Neuronal stem cell (in vitro differentiated cells): ENCODE measurements at regions not wholly inside any gene's neighbourhood (a gene's known extent, or its start where the extent isn't known, plus 50 kb on each side); places are given as distances from the start of the nearest gene placed in this dataset.

ENCODE experiments used
- DNase-seq: peaks from one replicate; pipeline ENCODE4 v3.0.0-alpha.2; 2013; ENCODE audit warnings: low spot score
- H2AFZ ChIP-seq: one replicate; pipeline ENCODE4 v1.6.1; 2013; ENCODE audit warnings: mild to moderate bottlenecking, low read length, inconsistent platforms
- H2AK5ac ChIP-seq: 2 replicates; pipeline ENCODE4 v1.6.1; 2013; ENCODE audit warnings: low read depth, mild to moderate bottlenecking, inconsistent platforms, low read length, moderate library complexity, mixed read lengths
- H2BK120ac ChIP-seq: 2 replicates; pipeline ENCODE4 v1.6.1; 2013; ENCODE audit warnings: low read depth, mild to moderate bottlenecking, inconsistent platforms, low read length, moderate library complexity, mixed read lengths
- H2BK12ac ChIP-seq: one replicate; pipeline ENCODE4 v1.6.1; 2013; ENCODE audit warnings: low read length, inconsistent platforms
- H2BK15ac ChIP-seq: 2 replicates; pipeline ENCODE4 v1.6.1; 2013; ENCODE audit warnings: mild to moderate bottlenecking, low read length, inconsistent platforms, mixed read lengths
- H2BK5ac ChIP-seq: one replicate; pipeline ENCODE4 v1.6.1; 2013; ENCODE audit warnings: inconsistent platforms, mild to moderate bottlenecking, low read length, moderate library complexity
- H3K14ac ChIP-seq: one replicate; pipeline ENCODE4 v1.6.1; 2013; ENCODE audit warnings: low read length, inconsistent platforms
- H3K18ac ChIP-seq: 2 replicates; pipeline ENCODE4 v1.6.1; 2013; ENCODE audit warnings: low read length, inconsistent platforms
- H3K23ac ChIP-seq: 2 replicates; pipeline ENCODE4 v1.6.1; 2013; ENCODE audit warnings: low read depth, mild to moderate bottlenecking, mixed read lengths, low read length, inconsistent platforms; ENCODE audit not compliant: poor library complexity
- H3K27ac ChIP-seq: replicated peaks from 3 replicates; pipeline ENCODE4 v1.5.1; 2013; ENCODE audit warnings: low read length, inconsistent platforms
- H3K27me3 ChIP-seq, 3 experiments: 2 replicates each; pipeline ENCODE4 v1.6.1; 2013; ENCODE audit warnings: low read length in 3 of 3, mild to moderate bottlenecking in 2 of 3, inconsistent platforms in 1 of 3, low read depth in 1 of 3, mixed read lengths in 1 of 3, moderate library complexity in 1 of 3; ENCODE audit not compliant: control insufficient read depth in 3 of 3, insufficient read depth in 3 of 3
- H3K36me3 ChIP-seq, 2 donors: replicated peaks in 1 of 2; 2 replicates each; pipeline ENCODE4 v1.6.1; 2013; ENCODE audit warnings: low read length in 2 of 2; ENCODE audit not compliant: control insufficient read depth in 2 of 2, insufficient read depth in 2 of 2
- H3K4ac ChIP-seq: 2 replicates; pipeline ENCODE4 v1.6.1; 2013; ENCODE audit warnings: inconsistent platforms, mild to moderate bottlenecking, low read length, moderate library complexity
- H3K4me1 ChIP-seq, 2 donors: 1 replicate in 1 of 2; 2 replicates in 1 of 2; pipeline ENCODE4 v1.6.1; 2013; ENCODE audit warnings: low read length in 2 of 2, low read depth in 1 of 2; ENCODE audit not compliant: control insufficient read depth in 2 of 2, insufficient read depth in 1 of 2
- H3K4me2 ChIP-seq: one replicate; pipeline ENCODE4 v1.6.1; 2013; ENCODE audit warnings: mild to moderate bottlenecking, low read length, inconsistent platforms; ENCODE audit not compliant: insufficient read depth, poor library complexity, severe bottlenecking
- H3K4me3 ChIP-seq, 2 donors: 2 replicates each; pipeline ENCODE4 v1.5.1; 2013; ENCODE audit warnings: low read length in 2 of 2, mild to moderate bottlenecking in 2 of 2, inconsistent platforms in 1 of 2, moderate library complexity in 1 of 2
- H3K79me1 ChIP-seq: one replicate; pipeline ENCODE4 v1.6.1; 2013; ENCODE audit warnings: low read depth, mild to moderate bottlenecking, inconsistent platforms, low read length, moderate library complexity
- H3K9ac ChIP-seq: one replicate; pipeline ENCODE4 v1.6.1; 2013; ENCODE audit warnings: mild to moderate bottlenecking, low read depth, low read length, inconsistent platforms; ENCODE audit not compliant: poor library complexity
- H3K9me3 ChIP-seq, 2 donors: replicated peaks in 1 of 2; 2 replicates each; pipeline versions ENCODE3 to v1.6.1; 2013; ENCODE audit warnings: low read length in 2 of 2, mild to moderate bottlenecking in 2 of 2, inconsistent platforms in 1 of 2, low read depth in 1 of 2, mixed read lengths in 1 of 2, moderate library complexity in 1 of 2; ENCODE audit not compliant: control insufficient read depth in 2 of 2, insufficient read depth in 1 of 2
- H4K8ac ChIP-seq: one replicate; pipeline ENCODE4 v1.6.1; 2013; ENCODE audit warnings: low read depth, mild to moderate bottlenecking, inconsistent platforms, low read length, moderate library complexity
- H4K91ac ChIP-seq: one replicate; pipeline ENCODE4 v1.6.1; 2013; ENCODE audit warnings: low read length, low read depth, mild to moderate bottlenecking, inconsistent platforms; ENCODE audit not compliant: poor library complexity
- WGBS, 2 donors: extraction: QIAGEN DNeasy Blood & Tissue Kit; methylation state at CpG; one replicate each; pipeline ENCODE4 v1.1.7; 2013; ENCODE audit warnings: missing lambda C conversion rate in 2 of 2, mixed read lengths in 1 of 2; ENCODE audit not compliant: insufficient read length in 2 of 2, insufficient replicate concordance in 1 of 2; ENCODE audit errors: extremely low coverage in 2 of 2; 5-methylcytosine and 5-hydroxymethylcytosine counted together

- Histone ChIP-seq H2BK12ac (no peak overlapping the region), H3K79me1 (no peaks in the 10 kb centered on the region), H3K18ac (no peak overlapping the region), H2AFZ (no peak overlapping the region), H3K4me1 (no peaks in the 10 kb centered on the region), H3K4me3 (no peak overlapping the region), H3K4ac (no peak overlapping the region), H2BK5ac (no peak overlapping the region), H3K27ac (no peak overlapping the region), H3K36me3 (no peaks in the 10 kb centered on the region), H4K91ac (no peak overlapping the region), H3K14ac (no peak overlapping the region), H2AK5ac (no peak overlapping the region), H4K8ac (no peak overlapping the region), H3K9ac (no peak overlapping the region), H3K4me2 (no peak overlapping the region), H2BK120ac (no peak overlapping the region), H2BK15ac (no peak overlapping the region), H3K9me3 (no peaks in the 10 kb centered on the region), H3K27me3 (no peaks in the 10 kb centered on the region), H3K23ac (no peak overlapping the region)
- no peak for DNase-seq
- no CpG with 5 or more reads among the region's 3 CpGs for WGBS, 2 donors
These were observed 380.5 kb upstream of the FBXO33 start for GRCh38 chr14:39812532-39813320.

- Histone ChIP-seq H3K18ac (no peak overlapping the region), H3K27me3 (no peaks in the 10 kb centered on the region), H3K4ac (no peak overlapping the region), H3K4me3 (no peak overlapping the region), H3K9me3 (peaks cover 0 to 1% of the 10 kb centered on the region in 2 donors), H3K14ac (no peak overlapping the region), H2BK120ac (no peak overlapping the region), H3K27ac (no peak overlapping the region), H3K79me1 (no peaks in the 10 kb centered on the region), H2AK5ac (no peak overlapping the region), H4K91ac (no peak overlapping the region), H2AFZ (no peak overlapping the region), H3K23ac (no peak overlapping the region), H3K4me2 (no peak overlapping the region), H2BK5ac (no peak overlapping the region), H3K9ac (no peak overlapping the region), H3K36me3 (no peaks in the 10 kb centered on the region), H4K8ac (no peak overlapping the region), H3K4me1 (no peaks in the 10 kb centered on the region), H2BK15ac (no peak overlapping the region), H2BK12ac (no peak overlapping the region)
- no peak for DNase-seq
- no CpG with 5 or more reads among the region's 3 CpGs for WGBS, 2 donors
These were observed 375.0 kb upstream of the FBXO33 start for GRCh38 chr14:39807271-39807670.

DNA sequence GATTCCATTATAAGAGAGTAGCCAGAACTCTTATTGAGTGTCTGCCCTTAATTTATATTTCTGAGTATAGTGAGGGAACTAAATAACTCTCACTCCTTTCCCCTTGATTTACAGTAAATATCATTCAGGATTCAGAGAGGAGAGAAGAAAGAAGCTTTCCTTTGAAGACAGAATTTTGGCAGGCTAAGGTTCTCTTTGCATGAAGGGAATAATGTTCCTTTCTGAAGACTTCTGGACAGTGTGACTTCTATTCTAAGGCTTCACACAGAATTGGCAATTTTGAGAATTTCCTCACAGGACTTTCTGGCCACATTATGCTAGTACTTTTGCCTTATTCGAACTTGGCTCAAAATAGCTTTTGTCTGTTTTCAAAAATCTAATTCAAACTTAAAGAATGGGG, 352.2 kb upstream of the FBXO33 start:
- Histone ChIP-seq H3K4me2 (no peak overlapping the region), H3K36me3 (no peaks in the 10 kb centered on the region), H3K4me1 (peaks cover 0 to 3% of the 10 kb centered on the region in 2 donors), H3K23ac (no peak overlapping the region), H2AK5ac (no peak overlapping the region), H2AFZ (no peak overlapping the region), H3K9me3 (peaks cover 0 to 1% of the 10 kb centered on the region in 2 donors), H3K18ac (no peak overlapping the region), H2BK120ac (no peak overlapping the region), H4K91ac (no peak overlapping the region), H3K27me3 (no peaks in the 10 kb centered on the region), H3K14ac (no peak overlapping the region), H3K79me1 (no peaks in the 10 kb centered on the region), H3K27ac (no peak overlapping the region), H3K4ac (no peak overlapping the region), H2BK12ac (no peak overlapping the region), H4K8ac (no peak overlapping the region), H3K9ac (no peak overlapping the region), H3K4me3 (no peak overlapping the region), H2BK15ac (no peak overlapping the region), H2BK5ac (no peak overlapping the region)
- WGBS, 2 donors: no CpG with 5 or more reads among the region's 1 CpG
- no peak for DNase-seq

- no peak overlapping the region for H3K27ac ChIP-seq
- no CpG with 5 or more reads among the region's 5 CpGs for WGBS, 2 donors
- peak overlapping the region; percentile 56 for H2AFZ ChIP-seq
- no peak overlapping the region for H4K91ac ChIP-seq
- no peaks in the 10 kb centered on the region for H3K27me3 ChIP-seq
- peaks cover 0 to 3% of the 10 kb centered on the region in 2 donors for H3K4me1 ChIP-seq
- no peak overlapping the region for H3K4me3 ChIP-seq
- H3K4me2 ChIP-seq: no peak overlapping the region
- no peak overlapping the region for H3K23ac ChIP-seq
- peaks cover 0 to 1% of the 10 kb centered on the region in 2 donors for H3K9me3 ChIP-seq
- H4K8ac ChIP-seq: no peak overlapping the region
- no peak overlapping the region for H3K4ac ChIP-seq
- H3K9ac ChIP-seq: no peak overlapping the region
- no peak overlapping the region for H2BK5ac ChIP-seq
- no peak overlapping the region for H3K14ac ChIP-seq
- DNase-seq: no peak
- H2BK12ac ChIP-seq: no peak overlapping the region
- H3K36me3 ChIP-seq: no peaks in the 10 kb centered on the region
- no peak overlapping the region for H2BK15ac ChIP-seq
- no peak overlapping the region for H2BK120ac ChIP-seq
- no peaks in the 10 kb centered on the region for H3K79me1 ChIP-seq
- H3K18ac ChIP-seq: peak overlapping the region; percentile 46
- H2AK5ac ChIP-seq: no peak overlapping the region
These were observed 349.2 kb upstream of the FBXO33 start for GRCh38 chr14:39781466-39781865.
